OCI-M2 (cell line): ENCODE measurements at regions not wholly inside any gene's neighbourhood (a gene's known extent, or its start where the extent isn't known, plus 50 kb on each side); places are given as distances from the start of the nearest gene placed in this dataset.

ENCODE experiments used
- DNase-seq: peaks from one replicate; lab custom pipeline; 2025; ENCODE audit not compliant: unreplicated experiment; lab: John Stamatoyannopoulos, UW

DNA sequence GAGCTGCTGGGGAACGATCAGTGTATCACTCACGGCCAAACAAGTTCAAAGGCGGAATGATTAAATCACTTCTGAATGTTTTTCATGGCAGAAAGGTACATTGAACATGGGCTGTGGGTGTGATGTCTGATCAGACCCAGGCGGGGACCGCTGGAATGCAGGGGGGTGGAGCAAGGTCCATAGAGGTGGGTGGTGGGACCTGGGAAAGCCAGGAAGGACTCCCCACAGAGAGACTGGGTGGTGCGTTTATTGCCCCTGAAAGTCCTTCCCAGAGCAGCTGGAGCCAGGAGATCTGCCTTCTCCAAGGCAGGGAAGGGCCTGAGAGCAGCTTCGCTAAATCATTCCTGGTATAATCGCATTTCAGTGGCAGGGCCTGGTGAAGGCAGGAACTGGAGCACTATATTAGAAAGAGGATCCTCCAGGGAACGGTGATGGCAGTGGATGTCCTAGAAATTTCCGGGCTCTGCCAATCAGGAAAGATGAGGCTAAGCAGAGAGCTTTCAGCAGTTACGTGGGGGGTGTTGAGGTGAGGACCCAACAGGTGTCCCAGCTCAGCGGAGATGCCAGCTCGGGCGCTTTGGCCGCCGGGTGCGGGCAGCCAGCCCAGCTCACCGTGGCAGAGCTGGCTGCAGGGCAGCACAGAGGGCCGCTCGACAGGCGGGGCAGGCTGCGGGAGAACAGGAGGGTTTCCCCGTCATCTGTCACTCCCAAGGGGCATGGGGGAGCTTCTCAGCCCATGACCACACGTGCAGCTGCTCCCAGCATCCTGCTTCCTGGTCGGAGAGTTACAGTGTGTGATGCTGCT is 271.7 kb downstream of the CTTN start:
- DNase-seq, result no peak

DNA sequence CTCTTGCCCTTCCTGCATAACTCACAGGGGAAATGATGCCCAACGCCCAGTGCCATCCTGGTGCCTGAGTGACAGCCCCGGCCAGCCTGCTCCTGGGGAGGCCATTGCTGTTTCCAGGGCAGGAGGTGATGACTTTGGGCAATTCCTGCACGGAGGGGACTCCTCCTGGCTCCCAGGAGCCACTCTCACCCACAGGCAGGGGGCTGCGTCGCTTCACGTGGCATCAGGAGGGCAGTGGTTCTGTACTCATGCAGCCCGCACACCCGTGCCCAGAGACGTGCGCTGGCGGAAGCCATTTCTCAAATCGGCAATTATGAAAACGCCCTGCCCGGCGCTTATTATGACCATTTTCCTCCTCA is 272.3 kb downstream of the CTTN start:
- DNase-seq, result no peak

DNA sequence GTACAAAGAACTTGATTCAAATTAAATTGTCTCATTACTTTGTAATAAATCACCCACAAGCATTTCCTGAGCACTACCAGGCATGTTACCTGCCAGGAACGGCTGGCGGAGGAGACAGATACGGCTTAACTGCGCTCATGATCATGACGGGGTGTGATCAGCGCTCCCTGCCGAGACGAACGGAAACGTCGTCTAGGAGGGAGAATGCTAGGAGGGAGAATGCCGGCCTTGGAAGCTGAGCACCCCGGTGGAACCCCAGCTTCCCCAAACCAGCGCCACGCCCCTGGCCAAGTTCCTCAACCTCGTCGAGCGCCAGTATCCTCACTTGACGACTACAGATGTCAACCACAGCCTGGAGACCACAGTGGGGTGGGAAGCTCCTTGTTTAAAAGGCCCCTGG is 272.8 kb downstream of the CTTN start:
- no peak for DNase-seq

DNA sequence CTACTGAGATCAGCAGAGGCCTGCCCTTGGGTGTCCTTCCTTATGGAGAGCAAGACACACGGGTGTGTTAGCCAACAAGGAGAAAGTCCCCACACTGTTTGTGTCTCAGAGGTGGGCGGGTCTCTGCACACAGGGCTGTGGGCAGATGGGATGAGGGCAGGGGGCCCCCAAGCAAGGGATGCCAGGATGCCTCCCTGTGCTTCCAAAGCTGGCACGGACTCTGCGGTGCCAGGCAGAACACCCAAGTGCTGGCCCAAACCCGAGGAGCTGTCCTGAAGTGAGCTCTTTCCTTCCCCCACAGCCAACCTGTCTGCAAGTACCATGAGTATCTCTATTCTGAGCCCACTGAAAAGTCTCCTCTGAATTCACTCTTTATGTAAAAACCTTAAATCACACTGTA is 273.3 kb downstream of the CTTN start:
- no peak for DNase-seq

- no peak for DNase-seq
Measured at GRCh38 chr11:70672991-70673653, 274.8 kb downstream of the CTTN start.

- DNase-seq, result no peak
Measured at GRCh38 chr11:70674605-70675004, 276.3 kb downstream of the CTTN start.

DNA sequence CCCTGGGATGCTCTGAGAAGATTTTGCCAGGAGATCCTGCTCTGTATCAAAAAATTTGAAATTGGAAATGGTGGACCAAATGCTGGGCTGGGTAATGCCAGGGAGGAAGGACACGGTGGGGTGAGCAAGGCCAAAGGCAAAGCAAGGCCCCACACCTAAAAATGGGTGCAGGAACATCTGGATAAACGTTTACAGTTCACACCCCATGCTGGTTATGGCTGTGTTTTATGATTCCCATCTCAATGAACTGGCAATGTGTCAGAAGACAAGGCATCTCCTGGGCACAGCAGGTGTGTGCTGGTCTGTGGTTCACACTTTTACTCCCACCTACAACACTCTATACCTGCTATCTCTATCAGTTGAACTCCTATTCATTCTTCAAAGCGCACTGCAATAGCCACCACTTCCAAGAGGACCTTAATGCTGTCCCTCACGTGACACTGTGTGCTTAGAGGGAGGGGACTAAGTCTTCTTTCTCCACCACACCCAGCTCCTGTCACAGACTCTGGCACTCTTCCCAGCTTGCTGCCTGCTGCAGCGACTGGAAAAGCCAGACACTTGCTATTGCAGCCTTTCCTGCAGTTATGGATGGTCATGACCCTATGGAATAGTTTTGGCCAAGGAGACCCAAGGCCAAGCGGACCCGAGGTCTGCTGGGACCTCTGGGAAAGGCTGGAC is 277.5 kb downstream of the CTTN start:
- DNase-seq, result no peak

DNA sequence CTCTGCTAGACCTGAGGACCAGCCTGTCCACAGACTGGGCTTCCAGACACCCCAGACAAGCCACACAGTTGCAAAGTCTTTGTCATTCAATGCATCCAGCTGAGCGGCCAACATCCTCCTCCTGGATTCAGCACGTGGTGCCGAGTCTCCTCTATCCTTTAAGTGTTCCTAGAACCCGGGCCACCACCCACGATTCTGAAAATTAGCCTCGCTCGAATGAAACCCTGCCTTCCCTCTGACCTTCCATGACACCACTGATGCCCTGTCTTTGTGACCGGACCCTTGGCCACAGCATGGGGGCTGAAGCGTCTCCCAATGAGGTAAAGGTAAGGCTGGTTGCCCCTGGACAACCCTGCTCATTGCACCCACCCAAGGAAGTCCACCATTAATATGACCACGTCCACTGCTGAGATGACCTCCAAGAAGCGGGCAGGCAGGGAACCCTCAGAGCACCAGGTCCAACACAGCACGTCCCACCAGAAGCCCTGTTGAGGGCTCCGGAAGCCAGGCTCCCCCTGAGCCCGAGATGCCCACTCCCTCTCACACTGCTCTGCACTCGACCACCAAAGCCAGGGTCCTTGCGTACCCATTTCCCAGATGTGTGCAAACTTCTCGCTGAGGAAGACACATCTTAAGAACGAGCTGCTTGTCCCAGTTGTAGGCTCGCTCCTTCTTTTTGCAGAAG is 279.0 kb downstream of the CTTN start:
- DNase-seq, result no peak

DNA sequence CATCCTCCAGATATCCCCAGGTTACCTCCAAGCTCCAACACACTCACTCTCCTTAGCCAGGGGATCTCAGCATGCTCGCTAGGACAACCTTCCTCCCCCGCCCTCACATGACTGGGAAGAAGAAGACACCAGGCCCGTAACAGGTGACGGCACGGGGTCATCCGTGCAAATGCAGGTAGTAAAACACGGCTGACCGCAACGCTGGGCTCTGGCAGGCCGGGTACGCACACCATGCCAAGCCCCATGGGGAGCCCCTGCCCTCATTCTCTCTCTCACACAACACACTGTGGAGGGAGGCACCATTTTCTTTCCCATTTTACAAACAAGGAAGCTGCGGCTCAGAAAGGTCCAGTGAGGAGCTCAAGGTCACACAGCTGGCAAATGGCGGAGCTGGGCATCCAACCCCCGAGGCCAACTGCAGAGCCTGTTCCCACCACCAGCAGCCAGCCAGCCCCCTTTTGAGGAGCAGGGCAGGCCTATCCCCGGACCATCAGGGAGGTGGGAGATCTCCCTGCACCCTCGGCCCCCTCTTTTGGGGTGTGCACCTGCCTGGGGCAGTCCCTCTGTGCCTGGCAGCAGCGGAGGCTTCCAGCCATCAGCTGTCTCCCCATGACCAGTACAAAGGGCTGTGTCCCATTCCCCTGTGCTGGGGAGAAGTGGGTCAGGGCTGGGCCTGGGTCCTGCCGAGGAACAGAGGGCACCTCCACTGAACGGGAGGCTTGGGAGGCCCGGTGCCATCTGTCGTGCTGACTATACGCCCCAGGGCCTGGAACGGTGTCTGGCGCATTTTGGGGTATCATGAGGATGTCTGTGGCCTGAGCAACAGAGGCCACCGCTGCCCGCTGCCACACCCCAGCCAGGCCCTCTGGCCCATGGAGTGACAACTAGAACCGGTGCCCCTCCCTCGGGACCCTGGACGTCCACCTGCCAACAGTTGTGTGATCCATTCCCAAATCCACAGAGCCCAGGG is 280.9 kb downstream of the CTTN start:
- no peak for DNase-seq

- DNase-seq, result no peak
Measured at GRCh38 chr11:70680781-70681281, 282.5 kb downstream of the CTTN start.

GRCh38 chr11:70682056-70682455 is 283.7 kb downstream of the CTTN start:
- no peak for DNase-seq

DNA sequence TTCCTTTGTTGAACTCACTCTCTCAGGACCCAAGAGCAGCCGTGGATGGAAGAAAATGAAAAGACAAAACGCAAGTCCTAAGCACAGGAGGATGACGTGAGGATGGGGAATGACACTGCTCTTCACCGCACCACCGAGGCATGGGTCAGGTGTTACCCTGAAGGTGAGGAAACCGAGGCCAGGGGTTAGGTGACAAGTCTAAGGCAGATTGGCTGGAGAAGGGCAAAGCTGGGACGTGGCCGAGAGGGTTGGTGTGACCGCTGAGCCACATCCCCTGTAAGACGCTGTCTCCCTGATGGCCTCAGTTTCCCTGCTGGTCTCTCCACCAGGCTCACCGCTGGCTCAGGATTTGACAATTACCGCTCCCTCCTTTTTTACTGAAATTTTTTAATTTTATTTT is 284.4 kb downstream of the CTTN start:
- DNase-seq, result no peak

GRCh38 chr11:70687716-70688115 is 289.4 kb downstream of the CTTN start:
- no peak for DNase-seq

- DNase-seq, result no peak
Measured at GRCh38 chr11:70688142-70688541, 289.8 kb downstream of the CTTN start.

DNA sequence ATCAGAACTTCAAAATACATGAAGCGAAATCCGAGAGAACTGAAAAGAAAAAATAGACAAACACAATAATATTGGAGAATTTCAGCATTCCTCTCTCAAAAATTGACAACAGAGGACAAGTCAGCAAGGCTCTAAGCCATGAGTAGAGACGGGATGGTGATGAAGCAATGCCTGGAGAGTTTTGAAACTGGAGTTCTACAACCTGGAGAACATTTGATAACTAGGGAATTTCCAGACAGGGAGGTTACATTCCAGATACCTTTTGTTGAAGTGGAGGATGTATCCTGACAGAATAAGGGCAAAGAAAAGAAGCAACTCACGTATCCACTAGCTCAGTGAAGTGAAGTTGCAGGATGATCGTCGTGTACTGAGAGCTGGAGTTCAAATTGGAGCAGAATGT is 291.4 kb downstream of the CTTN start:
- no peak for DNase-seq

- no peak for DNase-seq
Measured at GRCh38 chr11:70692131-70692530, 293.8 kb downstream of the CTTN start.

GRCh38 chr11:70694371-70694770 is 296.0 kb downstream of the CTTN start:
- DNase-seq, result no peak

DNA sequence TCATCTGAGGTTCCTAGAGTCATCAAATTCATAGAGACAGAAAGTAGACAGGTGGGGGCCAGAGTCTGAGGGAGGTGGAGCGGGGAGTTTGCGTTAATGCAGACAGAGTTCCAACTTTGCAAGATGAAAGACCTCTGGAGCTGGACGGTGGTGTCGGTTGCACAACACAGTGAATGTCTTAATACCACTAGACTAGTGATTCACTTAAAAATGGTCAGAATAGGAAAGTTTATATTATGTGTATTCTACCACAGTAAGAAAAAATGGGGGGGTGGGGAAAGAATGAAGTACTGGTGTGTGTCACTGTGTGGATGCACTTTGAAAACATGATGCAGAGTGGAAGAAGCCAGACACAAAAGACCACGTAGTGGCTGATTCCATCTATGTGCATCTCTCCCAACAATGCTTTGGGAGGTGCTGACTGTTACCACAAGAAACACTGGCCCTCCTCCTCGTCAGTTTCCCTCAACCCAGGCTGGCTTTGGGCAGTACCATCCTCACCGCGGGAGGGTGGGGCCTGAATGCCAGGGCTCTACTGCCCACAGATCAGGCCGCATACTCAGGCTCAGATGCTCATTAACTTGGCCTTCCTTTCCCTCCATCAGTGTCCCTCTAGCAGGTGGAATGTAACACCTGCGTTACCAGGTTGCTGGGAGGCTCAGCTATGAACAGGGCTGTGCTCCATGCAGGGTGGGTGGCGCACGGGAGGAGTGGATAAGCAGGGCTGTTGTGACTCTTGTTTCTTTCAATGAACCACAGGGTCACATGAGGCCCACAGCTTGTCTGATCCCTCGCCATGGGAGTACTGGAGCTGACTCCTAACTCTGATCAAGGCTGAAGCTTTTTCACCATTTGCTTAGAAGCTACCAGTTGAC is 297.0 kb downstream of the CTTN start:
- DNase-seq, result no peak

GRCh38 chr11:70696076-70696475 is 297.7 kb downstream of the CTTN start:
- DNase-seq, result no peak
